HL-60/S4 (cell line): ENCODE measurements at regions not wholly inside any gene's neighbourhood (a gene's known extent, or its start where the extent isn't known, plus 50 kb on each side); places are given as distances from the start of the nearest gene placed in this dataset.

Source experiments
- in situ Hi-C: fragments of 300-500 bp; cut with MboI; formaldehyde crosslinking; loops from 2 replicates; pipeline ENCODE4 v1.14.3; 2022; ENCODE audit warnings: low sequenced_read_pairs

DNA sequence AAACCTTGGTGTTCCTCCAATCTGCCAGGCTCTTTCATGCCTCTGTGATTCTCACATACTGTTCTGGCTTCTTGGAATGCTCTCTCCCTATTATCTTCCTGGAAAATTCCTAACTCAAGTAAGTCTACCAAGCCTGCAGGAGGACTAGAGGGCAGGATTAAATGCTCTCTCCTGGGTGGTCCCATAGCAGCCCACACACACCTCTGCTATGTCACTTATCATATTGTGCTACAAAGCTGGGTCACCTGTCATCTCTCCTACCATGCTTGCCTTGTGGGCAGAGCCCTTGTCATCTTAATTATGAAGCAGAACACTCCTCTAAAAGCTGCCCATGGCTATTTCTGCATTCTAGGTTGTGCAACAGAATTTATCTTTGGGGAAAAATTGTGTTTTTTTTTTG is 344.5 kb upstream of the NOCT start:
- in situ Hi-C loops, result no loop called here

- in situ Hi-C loops, result no loop called here
These were observed 344.9 kb upstream of the NOCT start for GRCh38 chr4:138670681-138671080.

GRCh38 chr4:138669479-138670315 is 345.9 kb upstream of the NOCT start:
- in situ Hi-C loops, result no loop called here

- in situ Hi-C loops, result no loop called here
These were observed 347.3 kb upstream of the NOCT start for GRCh38 chr4:138668309-138668708.

- in situ Hi-C loops, result no loop called here
These were observed 349.2 kb upstream of the NOCT start for GRCh38 chr4:138666366-138666765.

DNA sequence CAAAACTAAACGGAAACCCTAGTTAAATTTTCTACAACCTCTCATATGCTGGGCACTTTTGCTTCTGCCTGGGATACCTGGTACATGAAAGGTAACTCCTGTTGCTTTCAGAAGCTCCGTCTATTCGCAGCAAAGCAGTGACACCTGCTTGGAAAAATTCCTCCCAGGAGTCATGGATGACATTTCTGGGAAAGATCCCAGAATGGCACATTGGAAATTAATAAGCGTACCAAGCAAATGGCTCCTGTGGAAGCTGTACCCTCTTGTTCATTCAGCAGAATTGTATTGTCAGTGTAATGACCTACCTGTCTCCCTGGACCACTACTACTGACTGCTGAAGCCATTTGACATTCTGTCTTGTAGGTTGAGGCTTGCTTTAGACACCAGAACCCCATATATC is 349.7 kb upstream of the NOCT start:
- in situ Hi-C loops, result no loop called here

DNA sequence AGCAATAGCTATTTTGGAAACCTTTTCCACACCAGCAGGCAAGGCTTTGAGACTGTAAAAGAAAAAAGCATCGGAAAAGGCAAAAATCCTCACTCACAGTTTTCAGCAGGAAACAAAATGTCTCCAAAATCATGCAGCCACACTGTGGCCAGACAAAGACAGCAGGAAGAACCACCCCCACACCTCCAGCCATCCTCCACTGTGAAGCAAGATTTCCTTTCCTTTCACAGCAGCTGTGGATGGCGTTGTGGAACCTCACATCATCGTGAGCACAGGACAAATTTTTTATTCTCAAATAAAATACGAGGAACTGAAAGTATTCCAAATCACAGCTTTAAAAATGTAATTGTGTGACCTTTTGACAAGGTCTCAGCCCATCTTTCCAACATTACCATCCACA is 351.7 kb upstream of the NOCT start:
- in situ Hi-C loops, result no loop called here

DNA sequence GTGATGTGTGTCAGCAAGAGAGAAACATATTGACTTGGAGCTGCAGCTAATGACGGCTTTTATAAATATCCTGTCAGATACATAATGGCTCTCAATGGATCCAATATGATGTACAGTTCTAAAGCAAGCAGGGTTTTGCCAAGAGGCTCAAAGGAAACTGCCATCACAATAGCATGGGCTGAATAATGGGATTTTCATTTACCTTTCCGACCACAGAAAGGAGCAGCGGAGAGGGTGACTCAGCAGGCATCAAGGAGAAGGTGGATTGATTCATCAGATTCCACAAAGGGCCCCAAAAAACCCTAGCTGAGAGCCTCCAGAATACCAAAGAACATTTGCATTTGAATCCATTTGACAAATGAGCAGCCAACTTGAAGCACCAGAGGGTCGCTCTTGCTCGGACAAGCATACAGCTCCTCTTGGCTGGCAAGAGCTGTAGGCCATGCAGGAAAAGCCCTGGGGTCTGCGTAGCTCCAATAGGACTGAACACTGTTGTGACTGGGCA is 355.7 kb upstream of the NOCT start:
- in situ Hi-C loops, result no loop called here

GRCh38 chr4:138659037-138659811 is 356.4 kb upstream of the NOCT start:
- in situ Hi-C loops, result no loop called here

GRCh38 chr4:138658518-138658917 is 357.1 kb upstream of the NOCT start:
- in situ Hi-C loops, result no loop called here

DNA sequence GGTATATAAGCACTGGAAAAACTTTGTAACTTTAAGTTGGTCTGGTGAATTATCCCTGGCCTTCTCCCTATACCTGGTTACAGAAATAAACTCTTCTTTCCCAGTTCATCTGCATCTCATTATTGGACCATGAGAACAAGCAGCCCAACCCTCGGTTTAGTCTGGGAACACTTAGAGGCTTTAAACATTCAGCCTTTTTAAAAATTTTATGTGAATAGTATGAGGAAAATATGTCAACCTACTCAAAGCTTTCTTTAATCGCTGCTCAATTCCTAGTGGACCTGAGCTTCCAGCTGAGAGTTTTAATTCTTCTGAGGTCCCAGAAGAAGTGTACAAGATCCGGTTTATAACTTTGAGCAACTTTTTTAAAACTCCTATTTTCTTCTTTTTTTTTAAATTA is 358.6 kb upstream of the NOCT start:
- in situ Hi-C loops, result no loop called here

- in situ Hi-C loops, result no loop called here
These were observed 359.6 kb upstream of the NOCT start for GRCh38 chr4:138655985-138656384.

DNA sequence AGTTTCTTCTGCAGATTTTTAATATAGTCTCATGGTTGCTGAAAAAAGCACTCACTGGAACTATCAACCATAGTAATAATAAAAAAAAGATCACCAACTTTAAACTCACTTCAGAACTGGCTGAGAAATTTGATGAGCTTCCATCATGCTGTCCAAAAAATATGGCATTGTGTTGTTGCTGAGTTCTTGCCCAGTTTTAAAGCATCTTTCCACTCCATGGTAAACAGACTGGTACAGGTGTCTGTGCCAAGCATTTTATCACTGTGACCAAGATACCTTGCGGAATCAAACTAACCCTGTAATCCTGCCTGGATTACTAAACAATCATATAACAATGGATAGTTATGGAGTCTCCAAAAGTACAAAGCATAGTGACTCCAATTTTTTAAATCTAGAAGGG is 360.3 kb upstream of the NOCT start:
- in situ Hi-C loops, result no loop called here

GRCh38 chr4:138650929-138651448 is 364.6 kb upstream of the NOCT start:
- in situ Hi-C loops, result no loop called here

DNA sequence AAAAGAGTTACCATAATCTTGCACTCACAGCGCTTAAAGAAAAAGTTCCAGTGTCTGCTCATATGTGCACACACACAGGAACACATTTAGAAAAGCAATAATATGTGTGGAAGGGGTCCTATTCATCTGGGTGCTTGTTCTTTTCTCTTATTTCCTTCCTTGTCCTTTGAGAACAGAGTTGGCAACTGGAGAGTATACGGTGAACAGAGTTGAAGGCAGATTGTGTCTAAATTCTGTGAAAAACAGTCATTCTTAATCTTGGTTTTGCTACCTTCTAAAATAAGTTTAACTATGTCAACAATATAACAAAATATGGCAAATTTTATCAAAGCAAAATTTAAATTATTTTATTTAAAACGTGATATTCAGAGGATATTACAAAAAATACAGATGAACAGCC is 365.1 kb upstream of the NOCT start:
- in situ Hi-C loops, result no loop called here

DNA sequence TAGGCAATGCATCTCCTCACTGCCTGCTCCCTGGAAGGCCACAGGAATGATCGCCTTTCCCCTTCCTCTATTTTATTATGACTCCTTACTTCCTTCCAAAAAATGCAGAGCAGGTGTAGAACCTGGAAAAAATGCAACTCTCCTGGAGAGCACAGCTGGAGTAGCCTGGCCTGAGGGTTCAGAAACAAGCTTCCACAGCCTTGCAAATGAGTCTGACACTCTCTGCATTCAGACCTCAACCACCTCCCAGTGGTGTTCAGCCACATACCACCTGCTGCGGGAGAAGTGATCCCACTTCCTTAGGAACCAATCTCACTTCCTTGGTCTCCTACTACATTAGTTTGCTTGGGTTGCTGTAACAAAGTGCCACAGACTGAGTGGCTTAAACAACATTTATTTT is 368.1 kb upstream of the NOCT start:
- in situ Hi-C loops, result no loop called here

DNA sequence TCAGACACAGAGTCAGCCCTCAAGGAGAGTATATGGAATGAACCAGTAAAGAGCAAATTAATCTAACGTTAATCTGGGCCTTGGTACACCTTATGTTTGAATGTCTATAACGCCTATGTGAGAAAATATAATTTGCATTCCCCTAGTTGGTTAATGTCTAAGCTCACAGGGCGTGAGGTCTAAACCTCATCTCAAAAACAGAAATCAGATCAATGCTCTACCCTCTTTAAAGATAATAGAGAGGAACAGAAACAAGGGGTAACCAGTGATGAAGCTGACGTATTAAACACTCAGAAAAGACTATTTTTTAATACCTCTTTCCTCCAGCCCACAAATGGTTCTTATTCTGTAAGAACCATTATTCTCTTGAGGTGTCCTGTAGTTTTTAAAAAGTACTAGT is 369.2 kb upstream of the NOCT start:
- in situ Hi-C loops, result no loop called here

DNA sequence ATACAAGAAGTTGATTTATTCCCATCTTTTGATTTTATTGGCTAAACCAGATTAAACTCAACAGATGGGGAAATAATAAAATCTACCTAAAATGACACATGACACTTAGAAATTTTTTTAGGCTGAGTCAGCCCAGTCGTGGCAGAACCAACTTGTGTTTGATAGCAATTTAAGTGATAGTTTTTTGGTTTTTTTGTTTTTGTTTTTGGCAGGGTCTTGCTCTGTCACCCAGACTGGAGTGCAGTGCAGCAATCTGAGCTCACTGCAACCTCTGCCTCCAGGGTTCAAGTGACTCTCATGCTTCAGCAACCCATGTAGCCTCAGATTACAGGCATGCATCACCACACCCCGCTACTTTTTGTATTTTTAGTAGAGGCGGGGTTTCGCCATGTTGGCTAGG is 370.3 kb upstream of the NOCT start:
- in situ Hi-C loops, result no loop called here

GRCh38 chr4:138644322-138644721 is 371.3 kb upstream of the NOCT start:
- in situ Hi-C loops, result no loop called here

GRCh38 chr4:138643827-138644226 is 371.8 kb upstream of the NOCT start:
- in situ Hi-C loops, result no loop called here

GRCh38 chr4:138639018-138639741 is 376.4 kb upstream of the NOCT start:
- in situ Hi-C loops, result no loop called here
